ENCODE measurements at regions not wholly inside any gene's neighbourhood (a gene's known extent, or its start where the extent isn't known, plus 50 kb on each side); places are given as distances from the start of the nearest gene placed in this dataset.

DNA sequence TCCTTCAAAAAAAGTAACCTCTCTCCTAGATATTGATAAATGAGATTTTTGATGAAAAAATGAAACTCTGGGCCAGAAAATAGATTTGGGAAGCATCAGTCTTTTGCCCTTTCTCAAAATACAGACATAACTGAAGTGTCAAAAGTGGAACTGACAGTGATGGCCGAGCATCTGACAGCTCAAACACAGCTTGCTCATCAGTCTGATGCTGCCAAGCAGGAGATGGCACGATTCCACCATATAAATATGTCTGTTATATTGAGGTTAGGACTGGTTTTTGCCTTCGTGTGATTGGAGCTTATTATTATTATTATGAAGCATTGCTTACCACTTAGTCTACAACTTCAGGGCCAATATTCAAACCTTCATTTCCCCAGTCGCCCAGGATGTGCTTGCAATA lies 152.6 kb upstream of the EPHA3 start:
- SMC1A ChIA-PET (ENCODE audit: uncharacterized antibody, unreplicated experiment), result interaction anchor here (0.7 kb wide), 2 partner anchors 42 to 78 kb away, joined by 3 to 4 read pairs; no protein-coding TSS in a partner anchor
- no peak for FAIRE-seq
- intact Hi-C loops (cut with micrococcal nuclease; ENCODE audit: unreplicated experiment) (no loop called here), in situ Hi-C loops (cut with MboI) (no loop called here)
- WGBS (ENCODE audit: insufficient coverage, insufficient replicate concordance, low lambda C conversion rate, missing lambda C conversion rate), result 4% methylated on average over 4 of the region's 4 CpGs
- no peak for ATAC-seq
- Histone ChIP-seq H3K9me3 (replicated peaks; ENCODE audit: control insufficient read depth, insufficient read depth, low read length) (no peaks in the 10 kb centered on the region), H3K27ac (ENCODE audit: control insufficient read depth, insufficient read depth) (no peak overlapping the region), H3K9ac (ENCODE audit: control insufficient read depth, insufficient read depth, low read length) (no peak overlapping the region), H3K27me3 (replicated peaks in 1 of 2; ENCODE audit: control insufficient read depth in 2 of 2, insufficient read depth in 2 of 2, low read length in 1 of 2) (no peaks in the 10 kb centered on the region), H3K4me1 (ENCODE audit: control insufficient read depth, insufficient read depth, low read length) (no peaks in the 10 kb centered on the region), H4K20me1 (ENCODE audit: control insufficient read depth, insufficient read depth) (no peaks in the 10 kb centered on the region), H3K36me3 (ENCODE audit: control insufficient read depth in 2 of 2, insufficient read depth in 2 of 2, low read length in 1 of 2) (no peaks in the 10 kb centered on the region), H2AFZ (ENCODE audit: control insufficient read depth, low read depth, low read length) (no peak overlapping the region), H3K79me2 (ENCODE audit: control insufficient read depth, insufficient read depth, low read length) (no peaks in the 10 kb centered on the region), H3K4me3 (no peak overlapping the region), H3K4me2 (ENCODE audit: control insufficient read depth, insufficient read depth) (no peak overlapping the region)
- DNase-seq (ENCODE audit: low read depth, low spot score), result no peak
- POLR2A ChIA-PET, result no interaction called here
- TF ChIP-seq, protein P1, sequence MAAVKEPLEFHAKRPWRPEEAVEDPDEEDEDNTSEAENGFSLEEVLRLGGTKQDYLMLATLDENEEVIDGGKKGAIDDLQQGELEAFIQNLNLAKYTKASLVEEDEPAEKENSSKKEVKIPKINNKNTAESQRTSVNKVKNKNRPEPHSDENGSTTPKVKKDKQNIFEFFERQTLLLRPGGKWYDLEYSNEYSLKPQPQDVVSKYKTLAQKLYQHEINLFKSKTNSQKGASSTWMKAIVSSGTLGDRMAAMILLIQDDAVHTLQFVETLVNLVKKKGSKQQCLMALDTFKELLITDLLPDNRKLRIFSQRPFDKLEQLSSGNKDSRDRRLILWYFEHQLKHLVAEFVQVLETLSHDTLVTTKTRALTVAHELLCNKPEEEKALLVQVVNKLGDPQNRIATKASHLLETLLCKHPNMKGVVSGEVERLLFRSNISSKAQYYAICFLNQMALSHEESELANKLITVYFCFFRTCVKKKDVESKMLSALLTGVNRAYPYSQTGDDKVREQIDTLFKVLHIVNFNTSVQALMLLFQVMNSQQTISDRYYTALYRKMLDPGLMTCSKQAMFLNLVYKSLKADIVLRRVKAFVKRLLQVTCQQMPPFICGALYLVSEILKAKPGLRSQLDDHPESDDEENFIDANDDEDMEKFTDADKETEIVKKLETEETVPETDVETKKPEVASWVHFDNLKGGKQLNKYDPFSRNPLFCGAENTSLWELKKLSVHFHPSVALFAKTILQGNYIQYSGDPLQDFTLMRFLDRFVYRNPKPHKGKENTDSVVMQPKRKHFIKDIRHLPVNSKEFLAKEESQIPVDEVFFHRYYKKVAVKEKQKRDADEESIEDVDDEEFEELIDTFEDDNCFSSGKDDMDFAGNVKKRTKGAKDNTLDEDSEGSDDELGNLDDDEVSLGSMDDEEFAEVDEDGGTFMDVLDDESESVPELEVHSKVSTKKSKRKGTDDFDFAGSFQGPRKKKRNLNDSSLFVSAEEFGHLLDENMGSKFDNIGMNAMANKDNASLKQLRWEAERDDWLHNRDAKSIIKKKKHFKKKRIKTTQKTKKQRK (IDR thresholded peaks at IDR 0.05; ENCODE audit: low read depth, low read length), result no peak
- TF ChIP-seq, protein P2, sequence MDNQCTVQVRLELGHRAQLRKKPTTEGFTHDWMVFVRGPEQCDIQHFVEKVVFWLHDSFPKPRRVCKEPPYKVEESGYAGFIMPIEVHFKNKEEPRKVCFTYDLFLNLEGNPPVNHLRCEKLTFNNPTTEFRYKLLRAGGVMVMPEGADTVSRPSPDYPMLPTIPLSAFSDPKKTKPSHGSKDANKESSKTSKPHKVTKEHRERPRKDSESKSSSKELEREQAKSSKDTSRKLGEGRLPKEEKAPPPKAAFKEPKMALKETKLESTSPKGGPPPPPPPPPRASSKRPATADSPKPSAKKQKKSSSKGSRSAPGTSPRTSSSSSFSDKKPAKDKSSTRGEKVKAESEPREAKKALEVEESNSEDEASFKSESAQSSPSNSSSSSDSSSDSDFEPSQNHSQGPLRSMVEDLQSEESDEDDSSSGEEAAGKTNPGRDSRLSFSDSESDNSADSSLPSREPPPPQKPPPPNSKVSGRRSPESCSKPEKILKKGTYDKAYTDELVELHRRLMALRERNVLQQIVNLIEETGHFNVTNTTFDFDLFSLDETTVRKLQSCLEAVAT (IDR thresholded peaks at IDR 0.05), result no peak
- TF ChIP-seq SMARCA5 (IDR thresholded peaks at IDR 0.05), result no peak
- no peak for TF ChIP-seq SMAD5 (IDR thresholded peaks at IDR 0.05; ENCODE audit: low read depth)
- TF ChIP-seq LARP7 (IDR thresholded peaks at IDR 0.05), result no peak
- no peak for TF ChIP-seq CBFB (IDR thresholded peaks at IDR 0.05; ENCODE audit: low read depth)
- no peak for TF ChIP-seq MYC (IDR thresholded peaks at IDR 0.05; ENCODE audit: insufficient read depth, insufficient read length, insufficient replicate concordance, low read length, severe bottlenecking)
- TF ChIP-seq RAD51 (IDR thresholded peaks at IDR 0.05), result no peak
- TF ChIP-seq NKRF (conservative IDR thresholded peaks at IDR 0.05), result no peak
- TF ChIP-seq BCL11A (IDR thresholded peaks at IDR 0.05; ENCODE audit: low read depth, low read length), result no peak
- TF ChIP-seq CBX3 (IDR thresholded peaks at IDR 0.05; ENCODE audit: borderline replicate concordance, low read depth), result no peak
- no peak for TF ChIP-seq SPI1 (IDR thresholded peaks at IDR 0.05; ENCODE audit: borderline replicate concordance, insufficient read depth, low read depth, low read length)
- TF ChIP-seq GABPA (IDR thresholded peaks at IDR 0.05; ENCODE audit: low read depth), result no peak
- TF ChIP-seq MEF2A (IDR thresholded peaks at IDR 0.05; ENCODE audit: insufficient read depth, low read depth, low read length), result no peak
- no peak for TF ChIP-seq NFIC (IDR thresholded peaks at IDR 0.05; ENCODE audit: low read depth, low read length)
- TF ChIP-seq NR2C2 (IDR thresholded peaks at IDR 0.05; ENCODE audit: borderline replicate concordance, control insufficient read depth, insufficient read length, low read depth), result no peak
- no peak for TF ChIP-seq ZZZ3 (IDR thresholded peaks at IDR 0.05; ENCODE audit: control insufficient read depth, insufficient read length, low read depth)
- TF ChIP-seq, protein P3, sequence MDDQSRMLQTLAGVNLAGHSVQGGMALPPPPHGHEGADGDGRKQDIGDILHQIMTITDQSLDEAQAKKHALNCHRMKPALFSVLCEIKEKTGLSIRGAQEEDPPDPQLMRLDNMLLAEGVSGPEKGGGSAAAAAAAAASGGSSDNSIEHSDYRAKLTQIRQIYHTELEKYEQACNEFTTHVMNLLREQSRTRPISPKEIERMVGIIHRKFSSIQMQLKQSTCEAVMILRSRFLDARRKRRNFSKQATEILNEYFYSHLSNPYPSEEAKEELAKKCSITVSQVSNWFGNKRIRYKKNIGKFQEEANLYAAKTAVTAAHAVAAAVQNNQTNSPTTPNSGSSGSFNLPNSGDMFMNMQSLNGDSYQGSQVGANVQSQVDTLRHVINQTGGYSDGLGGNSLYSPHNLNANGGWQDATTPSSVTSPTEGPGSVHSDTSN (IDR thresholded peaks at IDR 0.05; ENCODE audit: insufficient replicate concordance, low read depth, low read length), result no peak
- BruUV-seq (replicated peaks), result no TSS peak
- CTCF ChIA-PET, result no interaction called here
- RAD21 ChIA-PET (ENCODE audit: unreplicated experiment), result no interaction called here

All from GM12878 (cell line).